ENCODE measurements at regions not wholly inside any gene's neighbourhood (a gene's known extent, or its start where the extent isn't known, plus 50 kb on each side); places are given as distances from the start of the nearest gene placed in this dataset.

GRCh38 chr3:193021506-193022010 lies 103.9 kb upstream of the MB21D2 start:
- 49 to 62% (median 56%) methylated on average over 7 of the region's 7 CpGs for WGBS, 4 donors
- DNase-seq, result no peak

GRCh38 chr3:193023218-193023617 lies 105.6 kb upstream of the MB21D2 start:
- WGBS, 4 donors, result 85 to 94% (median 91%) methylated on average over 1 of the region's 1 CpG
- no peaks in the 10 kb centered on the region for H3K36me3 ChIP-seq (replicated peaks in 1 of 2)
- DNase-seq, result no peak
- H3K4me1 ChIP-seq (replicated peaks in 1 of 2), result no peaks in the 10 kb centered on the region
- no peak overlapping the region for H3K4me3 ChIP-seq
- no peaks in the 10 kb centered on the region for H3K27me3 ChIP-seq
- intact Hi-C loops (cut with DNase I), result loop anchor here in 1 of 2 donors (10.0 kb wide), 1 partner anchor 88 kb away; no protein-coding TSS in a partner anchor
- no peak overlapping the region for H3K27ac ChIP-seq
- no peak for TF ChIP-seq CTCF (IDR thresholded peaks at IDR 0.05)
- no peak for TF ChIP-seq POLR2A (IDR thresholded peaks at IDR 0.05)
- no peaks in the 10 kb centered on the region for H3K9me3 ChIP-seq (replicated peaks in 1 of 3)

More at GRCh38 chr3:193021506-193022010, 103.9 kb upstream of the MB21D2 start:
- no peaks in the 10 kb centered on the region for H3K4me1 ChIP-seq (replicated peaks in 1 of 2)
- H3K4me3 ChIP-seq, result no peak overlapping the region
- no peaks in the 10 kb centered on the region for H3K27me3 ChIP-seq
- H3K27ac ChIP-seq, result no peak overlapping the region
- no peak for TF ChIP-seq CTCF (IDR thresholded peaks at IDR 0.05)
- no peak for TF ChIP-seq POLR2A (IDR thresholded peaks at IDR 0.05)
- intact Hi-C loops (cut with DNase I), result loop anchor here in 1 of 2 donors (10.0 kb wide), 1 partner anchor 87 kb away; no protein-coding TSS in a partner anchor
- no peaks in the 10 kb centered on the region for H3K9me3 ChIP-seq (replicated peaks in 1 of 3)
- H3K36me3 ChIP-seq (replicated peaks in 1 of 2), result no peaks in the 10 kb centered on the region

- Histone ChIP-seq H3K27ac (no peak overlapping the region), H3K4me3 (no peak overlapping the region), H3K9me3 (replicated peaks in 1 of 3) (no peaks in the 10 kb centered on the region), H3K27me3 (no peaks in the 10 kb centered on the region), H3K4me1 (replicated peaks in 1 of 2) (no peaks in the 10 kb centered on the region), H3K36me3 (replicated peaks in 1 of 2) (no peaks in the 10 kb centered on the region)
- intact Hi-C loops (cut with DNase I), result loop anchor here in 1 of 2 donors (10.0 kb wide), 1 partner anchor 93 kb away; no protein-coding TSS in a partner anchor
- TF ChIP-seq CTCF (IDR thresholded peaks at IDR 0.05) (no peak), POLR2A (IDR thresholded peaks at IDR 0.05) (no peak)
- DNase-seq, result no peak
- WGBS, 4 donors, result 75 to 85% (median 83%) methylated on average over 4 of the region's 4 CpGs
Measured at GRCh38 chr3:193028258-193028657, 110.6 kb upstream of the MB21D2 start.

- Histone ChIP-seq H3K9me3 (replicated peaks in 1 of 3) (no peaks in the 10 kb centered on the region), H3K27me3 (no peaks in the 10 kb centered on the region), H3K4me3 (no peak overlapping the region), H3K4me1 (replicated peaks in 1 of 2) (no peaks in the 10 kb centered on the region), H3K27ac (no peak overlapping the region), H3K36me3 (replicated peaks in 1 of 2) (no peaks in the 10 kb centered on the region)
- intact Hi-C loops (cut with DNase I), result loop anchor here in 1 of 2 donors (10.0 kb wide), 1 partner anchor 95 kb away; no protein-coding TSS in a partner anchor
- no peak for DNase-seq
- WGBS, 4 donors, result 19 to 30% (median 21%) methylated on average over 2 of the region's 2 CpGs
- TF ChIP-seq POLR2A (IDR thresholded peaks at IDR 0.05), result no peak
- no peak for TF ChIP-seq CTCF (IDR thresholded peaks at IDR 0.05)
Measured at GRCh38 chr3:193029800-193030199, 112.1 kb upstream of the MB21D2 start.

Measured in adrenal gland (tissue), 9 donors.